HepG2 (cell line): ENCODE measurements at regions not wholly inside any gene's neighbourhood (a gene's known extent, or its start where the extent isn't known, plus 50 kb on each side); places are given as distances from the start of the nearest gene placed in this dataset.

Experiments used
- ATAC-seq: fragments of 200-7000 bp; cut with Tn5 transposase; 3 replicates; pipeline ENCODE4 v1.9.1; 2020; ENCODE audit warnings: mild to moderate bottlenecking, moderate library complexity
- BruUV-seq: library from RNA; stranded (reverse); fragments of 400-500 nt; replicated peaks from 2 replicates; lab custom pipeline; 2021; lab: Mats Ljungman, UMichigan
- CTCF ChIA-PET: fragments of 300-600 bp; formaldehyde crosslinking; extraction: SDS; loops from one replicate; lab custom pipeline; 2021; ENCODE audit warnings: low total read pairs, inconsistent platforms, low intra/inter-chr PET ratio; lab: Yijun Ruan, JAX
- POLR2A ChIA-PET: fragments of 350-600 bp; sonication (Branson Sonifier 250); formaldehyde crosslinking; loops from one replicate; lab custom pipeline; 2020; ENCODE audit warnings: antibody characterized with exemption, inconsistent platforms; lab: Yijun Ruan, JAX
- DNase-seq: peaks from one replicate; pipeline ENCODE4 v3.0.0-alpha.2; 2015; ENCODE audit warnings: low spot score
- FAIRE-seq: peaks from 3 replicates; lab custom pipeline; 2011; peaks lifted over from hg19 to GRCh38; lab: Jason Lieb, UNC
- H2AFZ ChIP-seq: one replicate; pipeline ENCODE4 v1.6.1; 2011; ENCODE audit warnings: low read length, inconsistent platforms
- H3K27ac ChIP-seq: fragments of 300-600 bp; 3 replicates; pipeline ENCODE4 v1.8.0; 2011; ENCODE audit warnings: mixed run types, mild to moderate bottlenecking, mixed read lengths, low read length, inconsistent platforms; ENCODE audit not compliant: insufficient read depth; ENCODE audit errors: extremely low read length
- H3K27me3 ChIP-seq, 2 experiments: fragments of 200-600 bp in 1 of 2; 2 replicates in 1 of 2; 3 replicates in 1 of 2; pipeline versions ENCODE4 v1.6.0 to v1.8.0; 2011; ENCODE audit warnings: low read length in 2 of 2, mild to moderate bottlenecking in 2 of 2, moderate library complexity in 2 of 2, inconsistent platforms in 1 of 2; ENCODE audit not compliant: insufficient read depth in 2 of 2, control insufficient read depth in 1 of 2
- H3K36me3 ChIP-seq, 2 experiments: fragments of 200-600 bp in 1 of 2; replicated peaks in 1 of 2; 2 replicates in 1 of 2; 3 replicates in 1 of 2; pipeline versions ENCODE4 v1.5.1 to v1.8.0; 2011; ENCODE audit warnings: low read length in 2 of 2, inconsistent platforms in 1 of 2; ENCODE audit not compliant: insufficient read depth in 2 of 2, control insufficient read depth in 1 of 2
- H3K4me1 ChIP-seq: 2 replicates; pipeline ENCODE4 v1.5.1; 2012; ENCODE audit warnings: low read length, inconsistent platforms; ENCODE audit not compliant: insufficient read depth
- H3K4me2 ChIP-seq: 2 replicates; pipeline ENCODE4 v1.6.0; 2011; ENCODE audit warnings: low read depth, low read length, inconsistent platforms
- H3K4me3 ChIP-seq, 3 experiments: fragments of 200-600 bp in 1 of 3; sonication (generic), shearing (Covaris generic) in 1 of 3; replicated peaks in 1 of 3; 2 replicates each; pipeline ENCODE4 v1.5.1; 2011 to 2016; ENCODE audit warnings: low read length in 3 of 3, inconsistent platforms in 2 of 3, low read depth in 2 of 3, mild to moderate bottlenecking in 2 of 3, control low read depth in 1 of 3, mixed read lengths in 1 of 3; ENCODE audit not compliant: insufficient read depth in 1 of 3
- H3K79me2 ChIP-seq: one replicate; pipeline ENCODE4 v1.6.1; 2011; ENCODE audit warnings: low read length, inconsistent platforms; ENCODE audit not compliant: insufficient read depth
- H3K9ac ChIP-seq: 2 replicates; pipeline ENCODE4 v1.6.0; 2011; ENCODE audit warnings: mild to moderate bottlenecking, low read depth, low read length, inconsistent platforms; ENCODE audit not compliant: insufficient read depth
- H3K9me3 ChIP-seq: 2 replicates; pipeline ENCODE4 v1.5.1; 2012; ENCODE audit warnings: mild to moderate bottlenecking, low read length
- H4K20me1 ChIP-seq: 2 replicates; pipeline ENCODE4 v1.6.0; 2011; ENCODE audit warnings: inconsistent platforms, mild to moderate bottlenecking, low read length, moderate library complexity; ENCODE audit not compliant: insufficient read depth
- CBX2 ChIP-seq, 2 experiments: fragments of 200-600 bp in 1 of 2; sonication (generic); formaldehyde crosslinking in 1 of 2; IDR thresholded peaks; 2 replicates each; pipeline versions ENCODE4 v1.7.0 to v1.8.1; 2018 to 2022; ENCODE audit warnings: low read depth in 2 of 2, low read length in 1 of 2, mild to moderate bottlenecking in 1 of 2, missing genetic modification reagents in 1 of 2
- CEBPG ChIP-seq: IDR thresholded peaks from 2 replicates; pipeline ENCODE4 v1.6.1; 2016
- CREBL2 ChIP-seq: sonication (generic); formaldehyde crosslinking; IDR thresholded peaks from 2 replicates; pipeline ENCODE4 v1.8.1; 2023; ENCODE audit warnings: missing genetic modification reagents, mild to moderate bottlenecking, borderline replicate concordance
- GTF2F1 ChIP-seq: fragments of 150-350 bp; IDR thresholded peaks from 2 replicates; pipeline ENCODE4 v1.6.1; 2014; ENCODE audit warnings: low read length
- HNF4G ChIP-seq, 2 experiments: sonication (generic) in 1 of 2; formaldehyde crosslinking in 1 of 2; IDR thresholded peaks; 2 replicates each; pipeline versions ENCODE4 v1.4.0 to v1.6.1; 2011 to 2020; ENCODE audit warnings: borderline replicate concordance in 2 of 2, low read depth in 2 of 2, mild to moderate bottlenecking in 2 of 2, low read length in 1 of 2, missing genetic modification reagents in 1 of 2, moderate library complexity in 1 of 2
- ISL2 ChIP-seq: sonication (generic); formaldehyde crosslinking; IDR thresholded peaks from 2 replicates; pipeline ENCODE4 v1.5.0; 2020; ENCODE audit warnings: missing genetic modification reagents
- MYC ChIP-seq: sonication (generic); formaldehyde crosslinking; IDR thresholded peaks from 2 replicates; pipeline ENCODE4 v1.9.0; 2021; ENCODE audit warnings: missing genetic modification reagents, borderline replicate concordance
- PBX2 ChIP-seq: IDR thresholded peaks from 2 replicates; pipeline ENCODE4 v1.6.1; 2016; ENCODE audit warnings: control low read depth
- PREB ChIP-seq: sonication (generic); formaldehyde crosslinking; IDR thresholded peaks from 2 replicates; pipeline ENCODE4 v1.4.0; 2020; ENCODE audit warnings: missing genetic modification reagents
- SALL1 ChIP-seq: sonication (generic); formaldehyde crosslinking; IDR thresholded peaks from 2 replicates; pipeline ENCODE4 v1.8.0; 2022; ENCODE audit warnings: mild to moderate bottlenecking, missing genetic modification reagents
- SYNCRIP ChIP-seq: fragments of 200-400 bp; formaldehyde crosslinking; IDR thresholded peaks from 2 replicates; pipeline ENCODE4 v1.6.1; 2018; ENCODE audit warnings: mild to moderate bottlenecking, low read depth, low read length; ENCODE audit not compliant: insufficient read depth
- USF2 ChIP-seq, 2 experiments: sonication (generic) in 1 of 2; formaldehyde crosslinking in 1 of 2; IDR thresholded peaks; 2 replicates each; pipeline versions ENCODE4 v1.5.1 to v1.6.1; 2011 to 2020; ENCODE audit warnings: borderline replicate concordance in 1 of 2, low read depth in 1 of 2, low read length in 1 of 2, mild to moderate bottlenecking in 1 of 2, missing genetic modification reagents in 1 of 2, moderate library complexity in 1 of 2
- ZEB1 ChIP-seq: IDR thresholded peaks from 2 replicates; pipeline ENCODE4 v1.6.1; 2012; ENCODE audit warnings: mild to moderate bottlenecking, low read depth, inconsistent platforms; ENCODE audit not compliant: insufficient replicate concordance
- ZNF577 ChIP-seq: sonication (generic); formaldehyde crosslinking; IDR thresholded peaks from 2 replicates; pipeline ENCODE4 v1.4.0; 2020; ENCODE audit warnings: mild to moderate bottlenecking, low read depth, missing genetic modification reagents, borderline replicate concordance
- WGBS: methylation state at CpG from one replicate; pipeline ENCODE4 v1.1.6; 2017; ENCODE audit warnings: low lambda C conversion rate; 5-methylcytosine and 5-hydroxymethylcytosine counted together
- in situ Hi-C: cut with HindIII; loops from 2 replicates; pipeline ENCODE4 v1.10.0; 2017; ENCODE audit warnings: low pct_unique_long_range_greater_than_20kb; ENCODE audit not compliant: extremely low pct_ligation_motif_present
- intact Hi-C: fragments of 100-400 bp; cut with micrococcal nuclease; formaldehyde crosslinking; loops from one replicate; pipeline ENCODE4 v1.10.0; 2022; ENCODE audit not compliant: unreplicated experiment

- WGBS = 24% methylated on average over 11 of the region's 11 CpGs
- Histone ChIP-seq H3K4me2 (no peak overlapping the region), H4K20me1 (no peaks in the 10 kb centered on the region), H3K9me3 (no peaks in the 10 kb centered on the region), H3K4me3 (no peak overlapping the region), H2AFZ (no peak overlapping the region), H3K36me3 (no peaks in the 10 kb centered on the region), H3K9ac (no peak overlapping the region), H3K79me2 (no peaks in the 10 kb centered on the region), H3K4me1 (no peaks in the 10 kb centered on the region), H3K27ac (no peak overlapping the region), H3K27me3 (peaks cover 3 to 13% of the 10 kb centered on the region in 2 experiments; a peak in 3 of 5 replicates)
- intact Hi-C loops (no loop called here), in situ Hi-C loops (no loop called here)
- BruUV-seq = no TSS peak
- FAIRE-seq (no peak), ATAC-seq (no peak), DNase-seq (no peak)
- ChIA-PET POLR2A (no interaction called here), CTCF (no interaction called here)
- TF ChIP-seq CBX2 (IDR thresholded peaks at IDR 0.05; ENCODE audit: low read depth, low read length) = no peak
- no peak for TF ChIP-seq CBX2 (CRISPR knock-in tag; IDR thresholded peaks at IDR 0.05; ENCODE audit: low read depth)
- TF ChIP-seq SYNCRIP = no peak
- no peak for TF ChIP-seq MYC (CRISPR knock-in tag)
- TF ChIP-seq GTF2F1 = no peak
Observed at GRCh38 chr13:112012705-112013085, 54.3 kb upstream of the SOX1 start.

GRCh38 chr13:112013665-112014064, 53.3 kb upstream of the SOX1 start:
- ChIA-PET POLR2A (no interaction called here), CTCF (no interaction called here)
- no TSS peak for BruUV-seq
- H3K4me1 ChIP-seq = no peaks in the 10 kb centered on the region
- DNase-seq = no peak
- no peak for ATAC-seq
- intact Hi-C loops (no loop called here), in situ Hi-C loops (no loop called here)
- H3K79me2 ChIP-seq = no peaks in the 10 kb centered on the region
- no peak overlapping the region for H2AFZ ChIP-seq
- FAIRE-seq = no peak
- H3K36me3 ChIP-seq = no peaks in the 10 kb centered on the region
- no peak overlapping the region for H3K27ac ChIP-seq
- H4K20me1 ChIP-seq = no peaks in the 10 kb centered on the region
- no peaks in the 10 kb centered on the region for H3K9me3 ChIP-seq
- WGBS = 63% methylated on average over 13 of the region's 13 CpGs
- H3K9ac ChIP-seq = no peak overlapping the region
- no peak overlapping the region for H3K4me2 ChIP-seq
- H3K27me3 ChIP-seq = peaks cover 3 to 12% of the 10 kb centered on the region in 2 experiments; a peak in 3 of 5 replicates
- no peak overlapping the region for H3K4me3 ChIP-seq
- TF ChIP-seq CEBPG (CRISPR knock-in tag) (no peak), USF2 (IDR thresholded peaks at IDR 0.05; ENCODE audit: low read depth, low read length) (no peak), USF2 (CRISPR knock-in tag; IDR thresholded peaks at IDR 0.05; ENCODE audit: borderline replicate concordance) (no peak), ZNF577 (no peak), ISL2 (no peak), PBX2 (CRISPR knock-in tag) (no peak), HNF4G (IDR thresholded peaks at IDR 0.05; ENCODE audit: borderline replicate concordance, low read depth, low read length) (no peak), HNF4G (CRISPR knock-in tag; IDR thresholded peaks at IDR 0.05; ENCODE audit: borderline replicate concordance, low read depth) (no peak), SALL1 (CRISPR knock-in tag) (no peak), ZEB1 (no peak), PREB (CRISPR knock-in tag) (no peak), CREBL2 (CRISPR knock-in tag) (no peak)
